ENCODE measurements at regions not wholly inside any gene's neighbourhood (a gene's known extent, or its start where the extent isn't known, plus 50 kb on each side); places are given as distances from the start of the nearest gene placed in this dataset.

DNA sequence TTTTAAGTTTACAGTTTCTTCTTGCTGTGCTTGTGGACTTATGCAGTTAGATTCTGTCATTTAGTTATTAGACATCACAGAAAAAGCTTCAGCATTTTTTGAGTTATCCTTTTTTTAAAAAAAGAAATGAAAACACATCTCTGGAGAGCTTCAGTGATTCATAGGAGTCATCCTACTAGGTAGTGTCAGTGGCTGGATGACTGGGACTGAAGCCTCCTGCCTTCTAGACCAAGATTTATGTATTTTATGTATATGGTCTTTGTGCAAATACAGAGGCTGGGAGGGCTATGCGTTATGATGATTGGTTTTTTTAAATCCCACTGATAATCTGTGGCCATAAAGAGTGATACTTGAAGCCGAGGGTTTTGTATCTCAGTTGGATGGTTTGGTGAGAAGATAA, 125.9 kb upstream of the JAG1 start:
- WGBS, 4 donors = 92 to 95% (median 94%) methylated on average over 2 of the region's 2 CpGs
- no peak for TF ChIP-seq POLR2A (IDR thresholded peaks at IDR 0.05)
- TF ChIP-seq, protein P1, sequence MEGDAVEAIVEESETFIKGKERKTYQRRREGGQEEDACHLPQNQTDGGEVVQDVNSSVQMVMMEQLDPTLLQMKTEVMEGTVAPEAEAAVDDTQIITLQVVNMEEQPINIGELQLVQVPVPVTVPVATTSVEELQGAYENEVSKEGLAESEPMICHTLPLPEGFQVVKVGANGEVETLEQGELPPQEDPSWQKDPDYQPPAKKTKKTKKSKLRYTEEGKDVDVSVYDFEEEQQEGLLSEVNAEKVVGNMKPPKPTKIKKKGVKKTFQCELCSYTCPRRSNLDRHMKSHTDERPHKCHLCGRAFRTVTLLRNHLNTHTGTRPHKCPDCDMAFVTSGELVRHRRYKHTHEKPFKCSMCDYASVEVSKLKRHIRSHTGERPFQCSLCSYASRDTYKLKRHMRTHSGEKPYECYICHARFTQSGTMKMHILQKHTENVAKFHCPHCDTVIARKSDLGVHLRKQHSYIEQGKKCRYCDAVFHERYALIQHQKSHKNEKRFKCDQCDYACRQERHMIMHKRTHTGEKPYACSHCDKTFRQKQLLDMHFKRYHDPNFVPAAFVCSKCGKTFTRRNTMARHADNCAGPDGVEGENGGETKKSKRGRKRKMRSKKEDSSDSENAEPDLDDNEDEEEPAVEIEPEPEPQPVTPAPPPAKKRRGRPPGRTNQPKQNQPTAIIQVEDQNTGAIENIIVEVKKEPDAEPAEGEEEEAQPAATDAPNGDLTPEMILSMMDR (IDR thresholded peaks at IDR 0.05) = no peak
- Histone ChIP-seq H3K4me1 (no peaks in the 10 kb centered on the region), H3K27ac (no peak overlapping the region), H3K4me3 (no peak overlapping the region), H3K9me3 (peaks cover 0 to 2% (median 0%) of the 10 kb centered on the region in 12 donors), H3K36me3 (no peaks in the 10 kb centered on the region), H3K27me3 (no peaks in the 10 kb centered on the region)
- DNase-seq (no peak), ATAC-seq (no peak)
- intact Hi-C loops (cut with DNase I) = loop anchor here in 1 of 10 donors (10.0 kb wide), 1 partner anchor 115 kb away; no protein-coding TSS in a partner anchor

DNA sequence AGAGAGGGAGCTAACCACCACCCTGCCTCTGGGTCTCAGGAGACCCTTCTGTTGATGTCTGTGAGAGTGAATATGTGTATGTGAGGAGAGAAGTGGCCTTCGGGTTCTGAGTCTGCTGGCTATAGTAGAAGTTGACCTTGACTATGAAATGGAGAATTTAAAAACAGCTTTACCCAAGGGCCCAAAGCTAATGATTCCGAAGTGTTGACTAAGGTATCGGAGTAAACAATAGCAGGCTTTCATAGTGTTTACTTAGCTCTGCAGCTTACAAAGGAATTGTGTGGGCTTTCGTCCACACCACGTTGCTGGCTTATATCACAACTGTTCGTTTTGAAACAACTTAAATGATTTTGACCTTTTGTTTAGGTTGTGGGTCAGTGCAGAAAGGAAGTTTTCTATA, 126.5 kb upstream of the JAG1 start:
- H3K9me3 ChIP-seq = peaks cover 0 to 2% (median 0%) of the 10 kb centered on the region in 12 donors
- ATAC-seq (no peak), DNase-seq (no peak)
- intact Hi-C loops (cut with DNase I) = loop anchor here in 1 of 10 donors (10.0 kb wide), 1 partner anchor 115 kb away; no protein-coding TSS in a partner anchor
- H3K4me1 ChIP-seq = peaks cover 0 to 5% (median 0%) of the 10 kb centered on the region in 12 donors
- 84 to 95% (median 93%) methylated on average over 6 of the region's 6 CpGs for WGBS, 4 donors
- no peaks in the 10 kb centered on the region for H3K36me3 ChIP-seq
- no peaks in the 10 kb centered on the region for H3K27me3 ChIP-seq
- H3K4me3 ChIP-seq = no peak overlapping the region
- no peak overlapping the region for H3K27ac ChIP-seq
- TF ChIP-seq POLR2A (IDR thresholded peaks at IDR 0.05) = no peak

DNA sequence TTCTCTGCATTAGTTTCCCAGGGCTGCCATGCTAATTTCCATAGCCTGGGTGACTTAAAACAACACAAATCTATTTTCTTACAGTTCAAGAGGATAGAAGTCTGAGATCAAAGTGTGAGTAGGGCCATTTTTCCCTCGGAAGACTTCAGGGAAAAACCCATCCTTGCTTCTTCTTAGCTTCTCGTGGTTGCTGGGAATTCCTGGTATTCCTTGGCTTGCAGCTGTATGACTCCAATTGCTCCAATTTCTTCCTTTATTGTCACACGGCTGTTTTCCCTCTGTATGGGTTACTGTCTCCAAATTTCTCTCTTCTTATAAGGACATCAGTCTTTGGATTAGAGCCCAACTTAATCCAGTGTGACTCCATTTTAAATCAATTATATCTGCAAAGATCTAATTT, 128.4 kb upstream of the JAG1 start:
- DNase-seq = no peak
- WGBS, 4 donors = 74 to 86% (median 78%) methylated on average over 3 of the region's 3 CpGs
- H3K36me3 ChIP-seq = no peaks in the 10 kb centered on the region
- H3K4me1 ChIP-seq = peaks cover 0 to 23% (median 10%) of the 10 kb centered on the region in 12 donors
- intact Hi-C loops (cut with DNase I) = loop anchor here in 1 of 10 donors (10.0 kb wide), 1 partner anchor 113 kb away; no protein-coding TSS in a partner anchor
- H3K4me3 ChIP-seq = no peak overlapping the region
- no peak for ATAC-seq
- H3K27ac ChIP-seq = no peak overlapping the region
- H3K9me3 ChIP-seq = peaks cover 0 to 2% (median 0%) of the 10 kb centered on the region in 12 donors
- TF ChIP-seq POLR2A (IDR thresholded peaks at IDR 0.05) = no peak
- H3K27me3 ChIP-seq = no peaks in the 10 kb centered on the region

DNA sequence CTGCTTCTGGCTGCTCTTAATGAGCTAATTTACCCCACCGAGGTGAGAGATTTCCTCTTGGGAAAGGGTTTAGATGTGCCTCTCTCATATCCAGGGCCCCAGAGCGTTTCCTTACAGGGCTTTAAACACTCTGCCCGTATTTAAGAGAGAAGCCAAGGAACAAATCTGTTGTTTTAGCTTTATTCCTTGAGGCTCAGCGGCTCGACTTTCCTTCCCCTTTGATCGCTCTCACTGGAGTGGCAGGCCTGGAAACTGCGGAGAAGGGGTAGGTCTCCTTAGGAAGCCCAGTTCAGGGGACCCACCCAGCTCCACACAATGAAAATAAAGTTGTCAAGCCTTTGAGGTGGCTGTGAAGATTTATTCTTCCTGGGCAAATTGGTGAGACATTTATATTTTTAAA, 132.0 kb upstream of the JAG1 start:
- no peaks in the 10 kb centered on the region for H3K27me3 ChIP-seq
- H3K36me3 ChIP-seq = no peaks in the 10 kb centered on the region
- TF ChIP-seq, protein P1 (IDR thresholded peaks at IDR 0.05) = no peak
- no peak for TF ChIP-seq POLR2A (IDR thresholded peaks at IDR 0.05)
- no peak overlapping the region for H3K4me3 ChIP-seq
- WGBS, 4 donors = 44 to 55% (median 50%) methylated on average over 7 of the region's 7 CpGs
- H3K4me1 ChIP-seq = peaks cover 0 to 23% (median 10%) of the 10 kb centered on the region in 12 donors
- intact Hi-C loops (cut with DNase I) = loop anchor here in 2 of 10 donors (1.0 to 10.0 kb wide), 2 partner anchors 109 to 131 kb away; no protein-coding TSS in a partner anchor
- ATAC-seq (peak in 3 of 4 donors; percentile 39 to 79 (median 59)), DNase-seq (peak in 2 of 5 donors; percentile 13 to 28)
- peak overlapping the region; percentile 47 to 83 (median 63) for H3K27ac ChIP-seq
- H3K9me3 ChIP-seq = no peaks in the 10 kb centered on the region

DNA sequence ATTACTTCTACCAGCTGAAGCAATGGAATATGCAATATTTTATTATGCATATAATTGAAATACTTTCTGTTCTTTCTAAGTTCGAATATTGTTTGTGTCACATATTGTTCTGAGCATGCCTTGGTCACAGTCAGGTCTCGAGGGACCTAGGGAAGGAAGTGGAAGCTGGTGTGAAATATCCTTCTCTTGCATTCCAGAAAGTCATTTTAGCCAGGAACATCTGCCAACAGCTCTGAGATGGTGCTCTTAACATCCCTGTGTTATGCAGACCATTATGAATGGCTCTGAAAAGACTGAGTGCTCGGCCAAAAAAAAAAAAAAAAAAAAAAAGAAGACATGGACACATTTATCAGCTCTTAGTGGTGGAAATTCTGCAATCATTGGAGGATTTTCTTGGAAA, 132.7 kb upstream of the JAG1 start:
- Histone ChIP-seq H3K4me1 (peaks cover 0 to 23% (median 10%) of the 10 kb centered on the region in 12 donors), H3K9me3 (no peaks in the 10 kb centered on the region), H3K36me3 (no peaks in the 10 kb centered on the region), H3K4me3 (no peak overlapping the region), H3K27me3 (no peaks in the 10 kb centered on the region), H3K27ac (peak overlapping the region in 9 of 12 donors; percentile 47 to 83 (median 70))
- peak; percentile 46 to 73 (median 68) for ATAC-seq
- peak in 2 of 5 donors; percentile 28 to 39 for DNase-seq
- TF ChIP-seq, protein P1 (IDR thresholded peaks at IDR 0.05) = no peak
- TF ChIP-seq POLR2A (IDR thresholded peaks at IDR 0.05) = no peak
- intact Hi-C loops (cut with DNase I) = loop anchor here in 2 of 10 donors (1.0 to 10.0 kb wide), 2 partner anchors 108 to 132 kb away; no protein-coding TSS in a partner anchor
- 19 to 43% (median 35%) methylated on average over 3 of the region's 3 CpGs for WGBS, 4 donors
